Esophagus squamous epithelium (tissue), 5 donors: ENCODE measurements at regions not wholly inside any gene's neighbourhood (a gene's known extent, or its start where the extent isn't known, plus 50 kb on each side); places are given as distances from the start of the nearest gene placed in this dataset.

Experiments
- DNase-seq: peaks from one replicate; lab custom pipeline; 2025; lab: John Stamatoyannopoulos, UW
- H3K27ac ChIP-seq, 4 donors: fragments of 200-600 bp; sonication (generic); one replicate each; pipeline ENCODE4 v1.5.1; 2016 to 2019; ENCODE audit warnings: mild to moderate bottlenecking in 1 of 4
- H3K27me3 ChIP-seq, 4 donors: fragments of 200-600 bp; sonication (generic); 1 replicate in 3 of 4; 2 replicates in 1 of 4; pipeline versions ENCODE4 v1.5.1 to v1.6.0; 2017 to 2021; ENCODE audit warnings: antibody characterized with exemption in 1 of 4
- H3K36me3 ChIP-seq, 3 donors: fragments of 200-600 bp; sonication (generic); one replicate each; pipeline ENCODE4 v1.5.1; 2016 to 2019
- H3K4me1 ChIP-seq, 3 donors: fragments of 200-600 bp; sonication (generic); one replicate each; pipeline ENCODE4 v1.5.1; 2017 to 2019
- H3K4me3 ChIP-seq, 4 donors: fragments of 200-600 bp; sonication (generic); 1 replicate in 3 of 4; 2 replicates in 1 of 4; pipeline ENCODE4 v1.5.1; 2016 to 2019; ENCODE audit warnings: mild to moderate bottlenecking in 2 of 4, moderate library complexity in 1 of 4
- H3K9me3 ChIP-seq, 3 donors: fragments of 200-600 bp; sonication (generic); one replicate each; pipeline ENCODE4 v1.5.1; 2016 to 2019
- CTCF ChIP-seq, 6 experiments: fragments of 450-650 bp in 4 of 6; fragments of 200-600 bp in 2 of 6; sonication (generic) in 2 of 6; IDR thresholded peaks; one replicate each; pipeline ENCODE4 v1.5.1; 2016 to 2019; ENCODE audit warnings: antibody characterized with exemption in 6 of 6, mild to moderate bottlenecking in 4 of 6, moderate library complexity in 4 of 6
- POLR2A ChIP-seq, 4 donors: fragments of 450-650 bp; IDR thresholded peaks; one replicate each; pipeline ENCODE4 v1.6.1; 2017; ENCODE audit warnings: antibody characterized with exemption in 4 of 4, mild to moderate bottlenecking in 4 of 4, moderate library complexity in 3 of 4
- WGBS, 2 donors: methylation state at CpG; one replicate each; pipeline ENCODE4 v1.1.5; 2018; 5-methylcytosine and 5-hydroxymethylcytosine counted together
- intact Hi-C: fragments of 100-400 bp; cut with DNase I; formaldehyde crosslinking; loops from one replicate; pipeline ENCODE4 v1.15.0; 2022
- donor health status: DM: yes; HTN: yes; CAD: no.

DNA sequence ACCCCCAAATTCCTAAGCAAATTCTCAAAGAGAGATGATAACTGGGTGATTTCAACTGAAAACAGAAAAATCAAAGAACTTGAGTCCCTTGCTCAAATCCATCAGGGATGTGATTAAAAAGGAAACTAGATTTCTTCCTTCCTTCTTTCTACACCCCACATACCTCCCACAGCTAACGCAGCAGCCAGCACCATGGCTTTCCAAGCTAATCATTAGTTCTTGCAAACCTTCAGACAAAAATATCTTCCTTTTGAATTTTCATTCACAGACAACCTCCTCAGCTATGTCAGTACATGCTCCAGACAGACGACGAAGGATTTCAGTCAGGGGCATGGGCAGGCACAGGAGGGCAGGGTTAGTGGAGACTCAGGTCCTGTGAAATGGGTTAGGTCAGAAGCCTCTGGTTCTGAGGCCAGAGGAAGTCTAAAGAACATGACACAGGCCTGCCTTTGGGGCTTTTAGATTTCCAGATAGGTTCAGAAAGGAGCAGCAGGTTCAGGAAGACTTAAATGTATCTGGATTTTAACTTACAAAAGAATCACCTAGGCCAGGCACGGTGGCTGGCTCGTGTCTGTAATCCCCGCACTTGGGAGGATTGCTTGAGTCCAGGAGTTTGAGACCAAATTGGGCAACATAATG lies 173.7 kb upstream of the NFIB start:
- Histone ChIP-seq H3K4me1 (no peaks in the 10 kb centered on the region), H3K4me3 (no peak overlapping the region), H3K9me3 (no peaks in the 10 kb centered on the region), H3K27ac (no peak overlapping the region), H3K36me3 (no peaks in the 10 kb centered on the region), H3K27me3 (no peaks in the 10 kb centered on the region)
- WGBS, 2 donors: 90 to 93% methylated on average over 6 of the region's 6 CpGs
- no peak for DNase-seq
- TF ChIP-seq POLR2A (IDR thresholded peaks at IDR 0.05) (no peak), CTCF (IDR thresholded peaks at IDR 0.05) (no peak)
- intact Hi-C loops: no loop called here

GRCh38 chr9:14485366-14485765 lies 171.4 kb upstream of the NFIB start:
- H3K4me3 ChIP-seq: no peak overlapping the region
- no peaks in the 10 kb centered on the region for H3K4me1 ChIP-seq
- H3K27me3 ChIP-seq: no peaks in the 10 kb centered on the region
- no peaks in the 10 kb centered on the region for H3K9me3 ChIP-seq
- no peaks in the 10 kb centered on the region for H3K36me3 ChIP-seq
- no peak overlapping the region for H3K27ac ChIP-seq
- WGBS, 2 donors: 33 to 75% methylated on average over 5 of the region's 5 CpGs
- intact Hi-C loops: no loop called here
- TF ChIP-seq POLR2A (IDR thresholded peaks at IDR 0.05): no peak
- TF ChIP-seq CTCF (IDR thresholded peaks at IDR 0.05): no peak
- no peak for DNase-seq

DNA sequence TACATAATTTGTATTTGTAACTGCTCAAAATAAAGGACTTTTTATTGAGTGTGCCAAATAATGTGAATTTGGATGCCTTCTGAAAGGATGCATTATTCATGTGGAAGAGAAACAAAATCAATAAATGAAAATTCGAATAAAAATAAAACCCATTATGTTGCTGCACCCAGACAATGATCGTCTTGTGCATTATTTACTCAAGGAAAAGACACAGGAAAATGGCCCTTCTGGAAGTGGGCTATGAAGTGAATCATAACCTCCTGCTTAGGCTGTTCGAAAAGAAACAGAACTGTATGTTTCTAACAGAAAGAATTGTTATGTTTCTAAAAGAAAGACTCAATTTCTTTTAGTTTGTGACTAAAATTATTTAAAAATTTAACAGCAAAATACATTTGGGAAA lies 168.9 kb upstream of the NFIB start:
- no peak overlapping the region for H3K4me3 ChIP-seq
- 52 to 69% methylated on average over 3 of the region's 3 CpGs for WGBS, 2 donors
- no peaks in the 10 kb centered on the region for H3K36me3 ChIP-seq
- intact Hi-C loops: no loop called here
- DNase-seq: no peak
- no peaks in the 10 kb centered on the region for H3K9me3 ChIP-seq
- TF ChIP-seq POLR2A (IDR thresholded peaks at IDR 0.05): no peak
- H3K4me1 ChIP-seq: no peaks in the 10 kb centered on the region
- H3K27me3 ChIP-seq: no peaks in the 10 kb centered on the region
- no peak overlapping the region for H3K27ac ChIP-seq

DNA sequence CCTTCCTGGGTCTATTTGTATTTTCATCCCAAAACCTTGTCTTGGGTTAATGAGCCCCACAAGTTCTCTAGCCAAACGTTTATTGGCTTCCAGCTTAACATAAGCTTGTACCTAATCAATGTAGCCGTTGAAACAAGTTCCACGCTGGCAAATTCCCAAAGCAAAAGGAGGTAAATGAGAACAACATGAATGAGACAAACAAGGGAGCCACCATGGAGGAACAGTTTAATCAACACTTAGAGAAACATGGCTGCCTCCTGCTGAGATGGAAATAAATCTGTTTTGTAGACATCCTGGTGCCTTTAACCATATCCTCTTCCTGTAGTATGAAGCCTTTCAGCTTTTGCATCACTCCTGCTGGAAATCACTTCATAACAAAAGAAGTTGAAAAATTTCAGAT lies 166.6 kb upstream of the NFIB start:
- 48 to 52% methylated on average over 3 of the region's 3 CpGs for WGBS, 2 donors
- Histone ChIP-seq H3K4me1 (no peaks in the 10 kb centered on the region), H3K27ac (no peak overlapping the region), H3K9me3 (no peaks in the 10 kb centered on the region), H3K36me3 (no peaks in the 10 kb centered on the region), H3K27me3 (no peaks in the 10 kb centered on the region), H3K4me3 (no peak overlapping the region)
- no peak for TF ChIP-seq CTCF (IDR thresholded peaks at IDR 0.05)
- TF ChIP-seq POLR2A (IDR thresholded peaks at IDR 0.05): no peak
- no peak for DNase-seq
- intact Hi-C loops: no loop called here

DNA sequence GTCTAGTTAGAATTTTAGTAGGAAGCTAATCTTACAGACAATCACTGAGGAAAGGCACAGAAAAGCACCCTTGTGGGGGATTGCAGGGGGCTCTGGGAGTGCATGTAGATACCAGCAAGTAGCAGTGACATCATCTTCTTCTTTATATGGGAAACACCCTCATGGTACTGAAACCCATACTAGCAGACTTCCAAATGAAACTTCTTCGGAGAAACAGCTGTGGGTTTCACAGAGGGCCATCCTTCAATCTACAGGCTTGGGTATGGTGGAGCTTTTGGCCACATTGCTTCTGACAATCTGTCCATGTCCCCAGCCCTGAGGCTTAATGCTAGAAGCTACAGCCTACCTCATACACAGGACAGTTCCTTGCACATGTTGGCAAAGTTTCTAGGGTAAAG lies 165.2 kb upstream of the NFIB start:
- intact Hi-C loops: no loop called here
- TF ChIP-seq CTCF (IDR thresholded peaks at IDR 0.05): no peak
- TF ChIP-seq POLR2A (IDR thresholded peaks at IDR 0.05): no peak

More for the DNA sequence above, 165.2 kb upstream of the NFIB start:
- H3K27me3 ChIP-seq: no peaks in the 10 kb centered on the region
- no peaks in the 10 kb centered on the region for H3K36me3 ChIP-seq
- no peak overlapping the region for H3K4me3 ChIP-seq
- H3K27ac ChIP-seq: no peak overlapping the region
- 55 to 70% methylated on average over 1 of the region's 1 CpG for WGBS, 2 donors
- H3K4me1 ChIP-seq: no peaks in the 10 kb centered on the region
- no peaks in the 10 kb centered on the region for H3K9me3 ChIP-seq
- DNase-seq: no peak
